ENCODE measurements at regions not wholly inside any gene's neighbourhood (a gene's known extent, or its start where the extent isn't known, plus 50 kb on each side); places are given as distances from the start of the nearest gene placed in this dataset.

DNA sequence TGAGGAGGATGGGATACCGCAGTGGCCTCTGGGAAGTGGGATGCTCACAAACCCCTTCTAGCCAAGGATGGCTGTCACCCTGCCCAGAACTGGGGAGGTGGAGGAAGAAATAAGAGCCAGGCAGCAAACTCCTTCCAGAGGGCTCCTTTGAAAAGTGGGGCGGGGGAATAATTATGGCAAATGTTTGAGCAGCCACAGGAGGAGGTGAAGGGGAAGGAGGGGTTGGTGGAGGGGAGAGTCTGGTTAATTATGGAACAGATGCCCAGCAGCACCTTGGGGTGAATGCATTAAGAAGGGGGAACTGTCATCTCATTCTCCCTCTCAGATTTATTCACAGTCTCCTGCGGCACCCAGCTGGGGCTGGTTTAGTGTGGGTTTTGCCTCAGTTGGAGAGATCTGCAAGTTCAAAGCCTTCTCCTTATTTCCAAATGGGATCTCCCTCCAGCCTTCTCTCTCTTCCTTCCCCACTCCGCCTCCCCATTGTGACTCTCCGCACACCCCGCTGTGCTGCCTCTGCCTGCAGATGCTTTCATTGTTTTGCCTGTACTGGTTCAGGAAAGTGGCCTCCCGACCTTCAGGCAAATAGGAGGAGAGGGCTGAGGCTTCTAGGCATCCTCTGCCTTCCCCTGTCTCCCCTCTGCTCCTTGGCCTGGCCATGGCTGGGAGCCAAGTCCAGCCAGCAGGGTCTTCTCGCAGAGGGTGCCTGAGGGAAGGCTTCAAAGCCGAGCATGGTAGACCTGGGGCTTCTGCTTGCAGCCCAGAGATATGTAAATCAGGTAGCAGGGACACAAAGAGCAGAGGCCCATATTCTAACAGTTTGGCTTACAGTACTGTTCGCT, 457.2 kb upstream of the MEX3C start:
- no peak for DNase-seq

DNA sequence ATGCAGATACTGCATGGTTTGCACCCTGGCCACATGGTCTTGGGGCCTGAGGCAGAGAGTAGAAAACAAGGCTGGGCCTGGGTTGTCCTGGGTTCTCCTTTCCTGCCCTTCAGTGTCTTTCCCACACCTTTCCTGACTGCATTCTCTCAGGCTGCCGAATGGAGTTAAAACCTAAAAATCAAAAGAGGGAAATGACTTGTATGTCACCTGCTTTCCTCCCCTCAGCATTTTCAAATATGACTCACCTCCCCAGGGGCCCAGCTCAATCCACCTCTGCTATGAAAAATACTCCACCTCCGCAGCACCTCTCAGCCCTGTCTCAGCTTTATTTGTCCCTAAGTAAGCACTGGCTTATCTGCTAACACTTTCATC, 457.8 kb upstream of the MEX3C start:
- no peak for DNase-seq

DNA sequence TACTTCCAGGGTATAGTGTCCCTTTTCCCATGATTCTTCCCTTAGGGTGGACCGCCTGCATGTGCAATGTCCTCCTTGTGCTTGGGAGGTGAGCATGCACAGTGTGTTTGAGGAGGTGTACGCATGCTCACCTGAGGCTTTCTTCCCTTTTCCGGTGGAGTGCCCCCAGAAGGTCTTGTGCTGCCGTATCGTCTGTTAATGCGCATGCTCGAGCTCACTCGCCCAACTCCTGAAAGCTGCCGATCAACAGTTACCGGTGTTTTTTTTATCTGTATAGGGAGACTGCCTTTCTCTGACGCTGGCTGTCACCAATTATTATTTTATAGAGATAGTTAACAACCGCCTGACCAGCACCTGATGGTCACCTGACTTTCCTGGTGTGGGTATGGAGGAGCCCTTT, 458.8 kb upstream of the MEX3C start:
- no peak for DNase-seq

DNA sequence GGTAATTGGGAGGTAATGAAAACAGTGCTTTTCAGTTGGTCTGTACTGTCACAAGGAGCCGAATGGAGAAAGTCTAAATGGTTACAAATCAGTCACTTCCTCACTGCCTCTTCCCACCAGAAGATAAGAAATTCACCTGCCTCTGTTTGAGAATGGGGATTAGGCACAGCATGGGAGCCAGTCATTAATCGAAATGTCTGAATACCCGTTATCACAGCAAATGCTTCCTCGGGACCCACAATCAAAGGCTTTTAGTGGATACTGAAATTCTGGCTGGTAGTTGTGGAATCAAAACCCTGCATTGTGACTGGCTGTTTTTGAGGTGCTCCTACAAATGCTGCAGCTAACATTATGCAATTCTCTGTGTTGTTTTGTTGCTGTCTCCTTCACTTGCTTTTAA, 461.0 kb upstream of the MEX3C start:
- DNase-seq: no peak

DNA sequence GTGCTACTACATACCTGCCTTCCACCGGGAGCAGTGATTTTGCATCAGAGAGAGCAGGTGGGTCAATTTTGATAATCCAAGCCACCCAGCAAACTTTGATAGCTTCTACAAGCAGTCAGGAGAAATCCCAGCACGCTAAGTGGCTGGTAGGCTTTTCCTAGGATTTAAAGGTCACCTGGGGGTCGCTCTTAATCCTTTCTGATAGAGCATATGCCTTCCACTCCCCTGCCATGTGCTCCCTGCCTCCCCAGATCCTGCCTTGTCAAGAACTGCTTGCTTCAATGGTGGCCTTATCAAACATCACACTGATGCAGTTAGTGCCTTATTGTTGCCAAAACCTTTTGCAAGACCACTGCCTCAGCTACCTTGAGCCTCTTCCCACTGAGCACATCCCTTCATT, 462.3 kb upstream of the MEX3C start:
- DNase-seq: no peak

DNA sequence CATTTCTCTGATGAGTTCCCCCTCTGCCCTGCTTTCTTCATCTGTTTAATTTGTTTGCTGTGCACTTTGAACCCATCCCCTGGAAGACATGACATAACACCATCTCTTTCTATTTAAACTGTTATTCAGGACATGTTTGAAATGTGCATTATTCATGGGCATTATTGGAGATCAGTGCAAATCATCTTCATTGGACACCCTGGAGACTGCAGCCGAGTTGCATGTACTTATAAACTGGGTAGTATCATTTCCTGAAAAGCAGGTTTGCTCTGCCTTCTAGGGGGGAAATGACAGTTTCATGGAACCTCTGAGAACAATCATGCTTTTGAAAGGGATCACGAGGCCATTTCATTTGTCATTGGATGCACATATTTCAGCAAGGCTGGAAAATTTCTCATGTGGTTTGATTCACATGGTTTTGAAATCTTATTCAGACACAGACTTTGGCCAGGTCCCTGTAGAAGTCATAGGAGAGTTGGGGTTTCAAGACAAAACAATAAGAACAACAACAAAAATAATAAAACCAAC, 462.8 kb upstream of the MEX3C start:
- no peak for DNase-seq

DNA sequence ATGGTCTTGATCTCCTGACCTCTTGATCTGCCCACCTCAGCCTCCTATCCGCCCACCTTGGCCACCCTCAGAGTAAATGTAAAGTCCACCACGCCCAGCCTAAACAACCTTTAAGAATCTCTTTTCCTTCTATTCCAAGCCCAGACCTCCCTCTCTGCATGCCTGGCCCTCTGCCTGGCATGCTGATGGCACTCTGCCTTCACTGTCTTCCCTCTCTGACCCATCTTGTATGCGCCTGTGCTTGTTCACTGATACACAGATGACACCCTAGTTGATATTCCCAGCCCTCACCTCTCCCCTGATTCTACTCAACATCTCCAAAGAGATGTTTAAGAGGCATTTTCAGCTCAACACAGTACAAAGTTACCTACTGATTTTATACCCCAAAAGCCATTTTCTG, 466.8 kb upstream of the MEX3C start:
- no peak for DNase-seq

DNA sequence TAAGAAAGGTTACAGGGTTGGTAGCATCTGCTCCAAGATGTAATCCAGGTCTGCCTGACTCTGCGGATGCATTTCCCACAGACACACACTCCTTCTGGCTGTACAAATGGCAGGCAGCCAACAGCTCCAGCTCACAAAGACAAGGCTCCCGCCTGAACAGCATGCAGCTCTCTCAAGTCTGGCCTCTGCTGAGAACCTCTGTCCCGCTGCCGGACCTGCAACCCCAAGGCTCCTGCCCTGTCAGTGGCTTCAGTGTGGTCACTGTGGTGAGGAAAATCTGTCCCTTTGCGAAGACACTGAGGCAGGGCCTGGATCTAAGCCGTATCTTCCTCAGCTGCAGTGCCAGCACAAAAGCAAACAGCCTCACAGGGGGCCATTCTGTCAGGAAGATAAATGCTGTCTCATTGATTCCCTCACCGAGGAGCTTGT, 469.3 kb upstream of the MEX3C start:
- DNase-seq: no peak

DNA sequence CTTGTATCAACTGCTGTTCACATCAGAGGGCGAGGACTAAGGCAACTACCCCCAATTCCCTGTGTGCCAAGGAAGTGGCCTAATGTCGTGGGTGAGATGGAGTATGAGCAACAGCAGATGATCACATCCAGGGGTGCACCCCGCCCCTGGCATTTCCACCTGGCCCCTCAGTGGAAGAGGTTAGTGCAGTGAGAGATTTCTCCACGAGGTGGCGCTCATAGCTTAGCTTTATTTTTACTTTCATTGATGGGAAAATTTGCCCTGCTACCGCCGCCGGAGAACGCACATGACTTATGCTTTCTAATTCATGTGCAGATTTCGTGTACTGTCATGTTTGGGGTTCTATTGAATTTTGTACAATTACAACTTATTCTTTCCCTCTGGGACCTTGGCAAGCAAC, 470.6 kb upstream of the MEX3C start:
- DNase-seq: peak; percentile 14

DNA sequence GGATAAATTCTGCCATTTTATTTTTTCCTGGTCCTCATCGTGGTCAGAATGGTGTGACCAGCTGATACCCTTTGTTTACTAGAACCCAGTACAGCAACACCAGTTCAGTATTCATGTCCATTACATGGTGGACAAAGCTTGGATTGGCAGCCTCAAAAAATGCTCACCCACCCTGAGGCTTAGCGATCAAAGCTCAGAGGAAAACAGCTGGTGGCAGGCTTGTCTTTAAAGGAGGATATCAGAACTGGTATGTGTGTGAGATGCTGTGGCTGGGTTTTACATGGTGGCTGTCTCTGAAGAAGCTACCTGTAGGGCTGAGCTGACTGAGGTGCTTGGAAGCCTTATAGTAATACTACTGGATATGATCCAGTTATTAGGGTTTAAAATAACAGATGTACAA, 471.1 kb upstream of the MEX3C start:
- no peak for DNase-seq

DNA sequence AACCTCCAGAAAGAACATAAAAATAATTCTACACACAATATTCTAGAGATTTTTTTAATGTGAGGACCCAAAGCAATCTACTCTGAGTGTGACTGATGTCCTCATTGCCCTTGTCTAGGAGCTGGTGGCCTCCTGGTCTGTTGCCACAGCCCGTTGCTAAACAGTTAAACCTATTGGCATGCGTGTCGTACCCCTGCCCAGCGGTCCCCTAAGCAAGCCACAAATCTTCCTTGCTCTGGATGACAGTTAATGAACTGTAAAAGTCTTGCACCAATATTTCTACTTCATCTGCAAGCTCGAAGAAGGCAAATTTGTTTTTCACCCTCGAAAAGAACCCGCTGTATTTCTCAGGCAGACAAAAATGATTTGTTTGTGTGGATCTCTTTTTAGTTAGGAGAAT, 489.1 kb upstream of the MEX3C start:
- DNase-seq: no peak

DNA sequence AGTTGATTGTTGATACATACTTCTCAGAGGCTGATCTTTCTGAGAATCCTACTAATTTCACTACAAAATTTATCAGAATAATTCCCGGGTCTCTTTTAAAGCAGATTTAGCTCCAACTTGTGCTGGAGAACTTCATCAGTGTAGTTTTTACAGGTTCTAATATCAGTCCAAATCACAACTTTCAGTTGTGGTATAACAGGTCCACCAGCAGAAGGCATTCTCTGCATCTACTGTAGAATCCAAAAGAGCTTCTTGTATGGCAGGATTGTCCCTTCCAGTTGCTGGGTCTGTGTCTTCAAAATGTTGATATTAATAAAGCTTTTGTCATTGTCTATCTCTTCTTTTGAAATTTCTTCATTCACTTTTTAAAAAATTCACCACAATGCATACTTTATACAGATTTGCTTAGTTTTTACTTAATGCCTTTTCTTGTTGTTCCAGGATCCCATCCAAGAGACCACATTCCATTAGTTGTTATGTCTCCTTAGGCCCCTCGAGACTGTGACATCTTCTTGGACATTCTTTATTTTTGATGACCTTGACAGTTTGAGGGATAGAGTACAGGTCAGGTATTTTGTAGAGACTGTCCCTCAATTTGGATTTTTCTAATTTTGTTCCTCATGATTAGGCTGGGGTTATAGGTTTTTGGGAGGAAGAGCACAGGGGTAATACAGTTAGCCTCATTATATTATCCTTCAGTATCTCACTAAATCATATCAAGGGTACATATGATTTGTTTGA, 490.5 kb upstream of the MEX3C start:
- DNase-seq: no peak

DNA sequence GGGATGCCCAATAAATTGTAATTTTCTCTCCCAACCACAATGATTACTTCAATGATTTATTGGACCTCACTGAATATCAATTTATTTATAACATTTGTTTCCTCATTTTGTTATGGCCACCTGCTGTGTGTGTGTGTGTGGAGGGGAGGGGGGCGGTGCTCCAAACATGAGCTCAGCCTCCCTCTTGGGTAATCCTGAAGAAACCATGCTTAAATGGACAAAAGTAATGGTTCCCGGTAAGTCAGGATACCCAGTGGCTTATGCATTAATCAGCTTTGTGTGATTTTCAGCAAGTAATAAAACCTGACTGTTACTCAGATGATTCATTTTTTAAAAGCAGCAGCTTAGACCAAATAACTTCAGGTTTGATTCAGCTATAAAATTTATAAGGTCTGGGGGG, 495.1 kb upstream of the MEX3C start:
- no peak for DNase-seq

DNA sequence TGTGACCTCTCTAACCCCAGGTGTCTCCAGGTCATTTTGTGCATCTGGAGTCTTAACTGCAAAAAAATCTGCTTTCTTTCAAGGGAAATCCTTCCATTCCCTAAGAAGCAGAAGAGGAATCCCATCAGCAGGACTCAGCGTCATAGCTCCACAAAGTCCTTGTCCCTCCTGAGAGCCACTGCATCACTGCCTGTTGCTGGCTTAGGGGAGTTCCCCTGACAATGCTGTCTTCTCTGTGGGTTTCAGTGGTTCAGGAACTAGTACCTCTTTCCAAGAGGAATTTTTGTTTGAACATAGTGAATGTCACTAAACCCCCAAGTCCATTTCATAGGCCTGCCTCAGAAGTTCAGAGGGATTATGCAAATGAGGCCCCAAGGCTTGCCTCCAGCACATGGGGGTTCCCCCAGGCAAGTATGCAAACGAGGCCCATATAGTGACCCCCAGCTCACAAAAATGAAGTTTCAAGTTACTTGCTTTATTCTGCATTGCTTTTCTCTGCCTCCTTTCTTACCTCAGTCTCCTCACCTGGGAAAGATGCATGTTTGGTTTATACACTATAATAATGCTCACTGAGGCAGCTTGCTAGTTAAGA, 513.9 kb upstream of the MEX3C start:
- no peak for DNase-seq

DNA sequence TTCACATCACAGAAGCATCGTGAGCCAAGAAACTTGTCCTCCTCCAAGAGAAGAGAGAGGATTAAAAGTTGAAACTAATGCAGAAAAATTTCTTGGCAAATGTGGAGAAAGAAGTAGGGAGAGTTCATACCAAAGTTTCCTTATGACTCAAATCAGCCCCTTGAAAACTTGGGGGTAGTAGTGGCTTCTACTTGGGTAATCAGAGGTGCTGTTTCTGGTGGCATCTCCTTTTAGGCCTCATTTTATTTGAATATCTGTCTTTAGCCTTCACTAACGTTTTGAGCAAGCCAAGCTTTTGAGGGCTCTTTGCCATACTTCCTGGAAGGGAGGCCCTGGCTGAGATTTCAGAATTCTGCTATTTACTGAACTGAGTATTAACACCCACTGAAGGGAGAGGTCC, 515.3 kb upstream of the MEX3C start:
- DNase-seq: no peak

DNA sequence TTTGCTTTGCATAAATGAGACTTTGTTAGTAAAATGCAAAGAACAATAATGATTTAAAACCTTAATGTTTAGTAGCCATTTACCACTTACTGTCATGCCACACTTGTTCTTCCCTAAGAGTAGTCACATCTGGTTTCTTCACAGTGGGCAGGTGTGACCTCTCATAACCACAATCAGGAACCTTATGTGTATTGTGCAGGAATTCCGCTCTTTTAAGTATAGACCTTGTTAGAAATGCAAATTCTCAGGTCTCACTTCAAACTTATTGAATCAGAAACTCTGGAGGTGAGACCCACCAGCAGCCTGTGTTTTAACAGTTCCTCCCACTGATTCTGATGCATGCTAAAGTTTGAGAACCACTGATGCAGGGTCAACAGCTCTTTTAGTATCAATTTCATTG, 518.8 kb upstream of the MEX3C start:
- DNase-seq: no peak

DNA sequence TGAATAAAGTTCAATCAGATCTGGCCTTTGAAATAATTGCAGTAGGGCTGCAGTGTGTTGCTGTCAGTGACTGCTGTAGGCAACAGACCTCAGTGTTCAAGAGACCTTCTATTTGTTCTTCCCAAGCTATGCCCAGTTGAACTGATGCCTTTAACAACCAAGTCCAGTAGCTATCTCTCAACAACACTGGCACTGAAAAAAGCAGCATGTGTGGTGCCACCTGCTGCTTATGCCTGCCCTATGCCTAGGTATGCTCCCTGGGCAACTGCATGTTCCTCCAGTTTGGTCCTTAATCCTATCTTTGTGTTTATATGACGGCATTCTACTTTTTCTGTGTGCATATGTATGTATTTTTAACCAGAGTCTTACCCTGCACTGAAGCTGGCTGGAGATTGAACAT, 523.9 kb upstream of the MEX3C start:
- DNase-seq: no peak

DNA sequence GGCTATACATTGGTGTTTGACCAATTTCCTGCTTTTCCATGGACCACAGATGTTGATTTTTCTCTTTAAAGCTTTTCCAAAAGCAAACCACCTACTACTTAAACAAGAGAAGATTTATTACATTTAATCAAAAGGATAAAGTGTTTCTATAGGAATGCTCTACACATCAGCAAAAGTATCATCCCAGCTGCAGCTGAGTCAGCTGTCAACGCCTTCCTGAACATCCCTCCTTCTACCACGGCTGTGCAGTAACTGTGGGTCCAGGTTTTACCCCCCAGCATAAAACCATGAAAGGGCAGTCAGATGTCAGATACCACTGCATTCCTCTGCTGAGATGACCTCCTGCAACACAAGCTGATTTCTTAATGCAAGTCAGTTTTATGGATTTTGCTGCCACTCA, 524.5 kb upstream of the MEX3C start:
- no peak for DNase-seq

DNA sequence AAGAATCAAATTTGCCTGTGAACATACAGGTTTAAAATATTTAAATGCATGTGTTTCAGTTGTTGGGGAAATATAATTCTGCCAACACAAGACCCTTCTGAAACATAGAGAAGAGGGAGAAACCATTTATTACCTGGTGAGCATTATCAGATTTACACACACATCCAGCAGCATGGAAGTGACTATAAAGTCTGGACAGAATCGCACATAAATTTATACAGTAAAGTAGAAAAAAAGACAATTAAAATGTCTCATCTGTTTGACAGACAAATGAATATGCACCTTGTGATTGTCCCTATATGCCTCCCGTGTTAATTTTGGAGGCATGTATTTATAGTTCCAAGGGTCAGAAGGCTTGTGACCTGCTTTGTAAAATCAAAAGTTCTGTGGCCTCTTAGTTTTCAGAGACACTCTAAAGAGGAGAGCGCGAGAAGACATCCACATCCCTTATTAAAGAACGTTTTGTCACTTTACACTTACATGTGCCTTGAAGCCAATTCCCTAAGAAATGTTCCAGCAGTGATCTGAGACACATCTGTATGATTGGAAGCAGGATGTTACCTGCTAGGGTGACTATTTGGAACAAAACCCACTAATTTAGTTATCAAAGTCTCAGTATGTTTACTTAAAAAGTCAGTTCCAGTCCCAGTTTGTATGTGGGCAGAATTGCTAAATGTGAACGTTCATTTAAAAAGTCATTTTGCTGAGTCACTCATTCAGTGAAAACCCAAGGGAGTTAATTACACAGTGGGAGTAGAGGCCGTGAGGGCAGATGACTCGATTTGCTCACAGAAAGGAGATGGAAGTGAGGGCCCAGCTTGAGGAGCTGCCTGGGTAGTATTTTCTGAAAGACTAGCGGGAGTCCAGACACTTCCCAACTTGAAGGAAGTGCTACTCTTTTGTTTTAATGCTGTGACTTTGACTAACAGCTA, 527.6 kb upstream of the MEX3C start:
- no peak for DNase-seq

DNA sequence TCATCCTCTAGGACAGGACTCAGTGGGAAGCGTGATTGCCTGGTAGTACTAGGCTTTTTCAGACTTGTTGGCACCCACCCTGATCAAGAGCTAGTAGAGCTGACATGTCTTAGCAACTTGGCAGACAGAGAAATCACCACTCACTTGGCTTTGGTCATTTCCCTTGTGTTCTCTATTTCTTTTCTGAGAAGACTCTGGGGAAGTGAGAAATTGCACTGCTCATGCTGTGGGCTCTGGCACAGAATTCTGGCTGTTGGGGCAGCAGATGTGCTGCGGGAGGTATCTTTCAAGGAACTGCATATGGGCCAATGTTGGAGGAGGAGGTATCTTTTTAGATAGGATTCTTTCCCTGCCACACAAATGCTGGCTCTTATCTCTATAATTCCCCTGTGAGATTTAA, 529.1 kb upstream of the MEX3C start:
- no peak for DNase-seq

DNA sequence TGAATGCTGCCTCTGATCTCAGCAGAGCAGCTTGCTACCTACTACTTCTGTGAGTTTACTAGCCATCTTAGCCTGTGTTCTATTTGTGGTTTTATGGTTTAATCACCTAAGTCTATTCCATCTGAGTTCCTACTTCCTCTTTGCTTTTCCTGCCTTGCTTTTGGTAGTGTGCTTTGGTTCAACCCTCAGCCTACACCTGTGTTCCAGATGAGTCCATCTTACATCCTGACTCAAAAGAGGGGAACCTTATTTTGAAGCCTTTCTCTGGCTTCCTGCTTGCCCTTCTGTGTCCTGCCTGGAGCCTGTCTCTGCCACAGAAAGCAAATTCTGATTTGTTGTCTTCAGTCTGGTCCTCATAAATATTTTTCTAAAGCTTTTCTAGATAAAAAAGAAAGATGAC, 530.3 kb upstream of the MEX3C start:
- no peak for DNase-seq

DNA sequence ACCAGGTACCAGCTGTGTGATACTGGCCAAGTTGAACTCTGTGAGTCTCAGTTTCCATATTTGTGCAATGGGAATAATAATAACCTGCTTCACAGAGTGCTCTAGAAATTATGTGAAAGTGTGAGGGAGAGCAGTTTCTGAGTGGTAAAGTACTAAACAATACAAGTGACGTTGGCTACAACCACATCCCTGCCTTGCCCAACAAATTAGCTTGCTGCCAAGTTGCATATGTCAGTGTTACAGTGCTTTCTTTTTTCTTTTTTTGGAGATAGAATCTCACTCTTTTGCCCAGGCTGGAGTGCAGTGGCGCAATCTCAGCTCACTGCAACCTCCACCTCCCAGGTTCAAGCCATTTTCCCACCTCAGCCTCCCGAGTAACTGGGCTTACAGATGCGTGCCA, 533.6 kb upstream of the MEX3C start:
- no peak for DNase-seq

DNA sequence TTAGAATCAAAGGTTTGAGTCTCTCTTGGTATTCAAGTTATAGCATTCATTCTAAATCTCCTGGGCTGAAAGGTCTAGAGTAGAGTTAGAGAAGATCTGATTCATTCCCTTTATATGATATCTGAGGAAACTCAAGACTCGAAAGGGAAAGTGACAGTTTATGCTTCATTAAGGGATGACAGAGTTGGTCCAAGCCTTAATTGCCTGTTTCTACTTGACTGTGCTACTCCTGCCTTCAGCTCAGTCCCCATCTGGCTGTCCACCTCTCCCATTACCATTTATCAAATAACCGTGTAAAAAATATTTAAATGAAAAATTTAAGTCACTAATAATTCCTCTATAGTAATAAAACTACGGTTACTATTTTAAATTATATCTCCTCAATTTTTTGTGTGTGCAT, 537.1 kb upstream of the MEX3C start:
- DNase-seq: no peak
